Peyer's patch (tissue), 4 donors: ENCODE measurements at regions not wholly inside any gene's neighbourhood (a gene's known extent, or its start where the extent isn't known, plus 50 kb on each side); places are given as distances from the start of the nearest gene placed in this dataset.

Source experiments
- POLR2A ChIP-seq, 2 donors: fragments of 450-650 bp; IDR thresholded peaks; one replicate each; pipeline ENCODE4 v1.5.1; 2017; ENCODE audit warnings: antibody characterized with exemption in 2 of 2, mild to moderate bottlenecking in 2 of 2, moderate library complexity in 2 of 2
- TF ChIP-seq, protein P1 (sequence below), 6 experiments: fragments of 450-650 bp in 4 of 6; fragments of 200-600 bp in 2 of 6; sonication (generic) in 1 of 6; IDR thresholded peaks; one replicate each; pipeline ENCODE4 v1.5.1; 2017 to 2019; ENCODE audit warnings: antibody characterized with exemption in 6 of 6, mild to moderate bottlenecking in 3 of 6, moderate library complexity in 1 of 6

DNA sequence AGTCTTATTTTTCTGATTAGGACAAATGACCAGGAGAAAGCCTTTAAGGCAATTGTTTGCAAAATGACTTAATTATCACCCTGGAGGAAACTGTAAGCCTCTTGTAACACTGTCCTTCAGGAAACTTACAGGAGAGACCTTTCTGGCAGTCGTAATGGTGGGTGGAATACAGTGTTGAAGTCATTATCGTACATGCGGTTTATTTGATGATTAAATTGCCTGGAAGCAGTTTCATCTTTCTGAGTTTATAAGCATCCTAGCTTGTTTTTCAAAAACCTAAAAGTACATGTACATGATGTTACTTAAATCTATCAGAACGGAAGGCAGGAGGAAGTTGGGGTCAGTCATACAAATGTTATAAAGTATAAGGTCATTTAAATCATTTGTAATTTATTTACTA, 86.2 kb upstream of the RAB27B start:
- TF ChIP-seq, protein P1, sequence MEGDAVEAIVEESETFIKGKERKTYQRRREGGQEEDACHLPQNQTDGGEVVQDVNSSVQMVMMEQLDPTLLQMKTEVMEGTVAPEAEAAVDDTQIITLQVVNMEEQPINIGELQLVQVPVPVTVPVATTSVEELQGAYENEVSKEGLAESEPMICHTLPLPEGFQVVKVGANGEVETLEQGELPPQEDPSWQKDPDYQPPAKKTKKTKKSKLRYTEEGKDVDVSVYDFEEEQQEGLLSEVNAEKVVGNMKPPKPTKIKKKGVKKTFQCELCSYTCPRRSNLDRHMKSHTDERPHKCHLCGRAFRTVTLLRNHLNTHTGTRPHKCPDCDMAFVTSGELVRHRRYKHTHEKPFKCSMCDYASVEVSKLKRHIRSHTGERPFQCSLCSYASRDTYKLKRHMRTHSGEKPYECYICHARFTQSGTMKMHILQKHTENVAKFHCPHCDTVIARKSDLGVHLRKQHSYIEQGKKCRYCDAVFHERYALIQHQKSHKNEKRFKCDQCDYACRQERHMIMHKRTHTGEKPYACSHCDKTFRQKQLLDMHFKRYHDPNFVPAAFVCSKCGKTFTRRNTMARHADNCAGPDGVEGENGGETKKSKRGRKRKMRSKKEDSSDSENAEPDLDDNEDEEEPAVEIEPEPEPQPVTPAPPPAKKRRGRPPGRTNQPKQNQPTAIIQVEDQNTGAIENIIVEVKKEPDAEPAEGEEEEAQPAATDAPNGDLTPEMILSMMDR (IDR thresholded peaks at IDR 0.05): no peak
- no peak for TF ChIP-seq POLR2A (IDR thresholded peaks at IDR 0.05)
